ENCODE measurements at regions not wholly inside any gene's neighbourhood (a gene's known extent, or its start where the extent isn't known, plus 50 kb on each side); places are given as distances from the start of the nearest gene placed in this dataset.
"Not testable (repeated sequence)": the region's sequence is repeated elsewhere in the genome, so short reads cannot be mapped to it uniquely, and the experiment has no call there.

DNA sequence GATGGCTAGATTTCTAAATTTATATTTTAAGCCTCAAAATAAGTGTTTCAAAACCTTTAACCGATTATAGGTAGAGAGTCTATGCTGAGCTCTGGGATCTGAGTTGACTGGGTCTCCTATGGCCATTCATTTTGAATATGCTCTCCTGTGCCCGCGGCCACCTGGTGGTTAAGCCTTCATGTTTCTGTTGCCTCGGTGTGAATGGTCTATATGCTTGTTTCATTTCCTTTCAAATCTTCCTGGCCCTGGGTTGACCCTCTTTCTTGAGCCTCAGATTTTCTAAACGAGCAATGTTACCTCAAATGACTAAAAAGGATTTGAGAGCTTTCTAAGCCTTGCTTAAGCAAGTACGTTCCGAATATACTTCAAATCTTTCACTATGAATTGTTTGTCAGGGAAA, 789.4 kb upstream of the KIRREL3 start:
- DNase-seq (ENCODE audit: low read depth), result peak; percentile 30

DNA sequence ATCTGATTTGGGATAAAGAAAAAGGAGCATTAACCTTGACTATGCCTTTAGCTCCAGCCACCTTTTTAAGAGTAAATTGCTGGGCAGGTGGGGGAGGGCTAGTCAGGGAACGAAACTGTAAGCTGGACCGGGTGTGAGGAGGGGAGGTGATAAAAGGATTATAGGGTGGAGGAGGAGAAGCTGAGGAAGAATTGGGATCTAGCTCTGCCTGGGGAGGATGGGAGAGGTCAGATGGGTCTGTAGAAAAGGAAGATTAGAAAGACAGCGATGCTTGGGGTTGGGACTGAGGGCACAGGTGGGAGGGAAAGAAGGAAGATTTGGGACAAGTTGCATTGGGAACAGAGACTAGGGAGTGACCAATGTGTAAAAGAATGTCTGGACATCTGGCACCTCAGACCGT, 772.4 kb upstream of the KIRREL3 start:
- DNase-seq (ENCODE audit: low read depth), result not testable (repeated sequence)

DNA sequence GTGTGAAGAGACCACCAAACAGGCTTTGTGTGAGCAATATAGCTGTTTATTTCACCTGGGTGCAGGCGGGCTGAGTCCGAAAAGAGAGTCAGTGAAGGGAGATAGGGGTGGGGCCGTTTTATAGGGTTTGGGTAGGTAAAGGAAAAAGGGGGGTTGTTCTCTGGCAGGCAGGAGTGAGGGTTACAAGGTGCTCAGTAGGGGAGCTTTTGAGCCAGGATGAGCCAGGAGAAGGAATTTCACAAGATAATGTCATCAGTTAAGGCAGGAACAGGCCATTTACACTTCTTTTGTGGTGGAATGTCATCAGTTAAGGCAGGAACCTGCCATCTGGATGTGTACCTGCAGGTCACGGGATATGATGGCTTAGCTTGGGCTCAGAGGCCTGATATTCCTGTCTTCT, 768.4 kb upstream of the KIRREL3 start:
- DNase-seq (ENCODE audit: low read depth), result not testable (repeated sequence)

DNA sequence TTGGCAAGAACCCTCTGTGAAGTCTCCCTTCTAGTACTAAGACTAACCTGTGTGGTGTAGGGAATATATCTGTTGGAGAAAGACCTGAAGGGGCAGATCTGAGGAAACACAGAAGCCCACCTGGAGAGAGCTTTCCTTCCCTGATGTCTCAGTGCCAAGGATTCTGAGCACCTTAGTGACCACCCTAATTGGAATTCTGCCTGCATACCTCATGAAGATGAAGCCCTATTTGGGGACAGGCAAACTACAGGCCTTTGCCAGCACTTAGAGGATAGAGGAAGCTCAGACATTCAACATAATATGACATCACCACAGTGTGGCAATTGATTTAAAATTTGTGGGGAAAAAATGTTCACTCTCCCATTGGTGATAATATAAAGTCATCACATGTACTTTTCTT, 766.2 kb upstream of the KIRREL3 start:
- DNase-seq (ENCODE audit: low read depth), result no peak

DNA sequence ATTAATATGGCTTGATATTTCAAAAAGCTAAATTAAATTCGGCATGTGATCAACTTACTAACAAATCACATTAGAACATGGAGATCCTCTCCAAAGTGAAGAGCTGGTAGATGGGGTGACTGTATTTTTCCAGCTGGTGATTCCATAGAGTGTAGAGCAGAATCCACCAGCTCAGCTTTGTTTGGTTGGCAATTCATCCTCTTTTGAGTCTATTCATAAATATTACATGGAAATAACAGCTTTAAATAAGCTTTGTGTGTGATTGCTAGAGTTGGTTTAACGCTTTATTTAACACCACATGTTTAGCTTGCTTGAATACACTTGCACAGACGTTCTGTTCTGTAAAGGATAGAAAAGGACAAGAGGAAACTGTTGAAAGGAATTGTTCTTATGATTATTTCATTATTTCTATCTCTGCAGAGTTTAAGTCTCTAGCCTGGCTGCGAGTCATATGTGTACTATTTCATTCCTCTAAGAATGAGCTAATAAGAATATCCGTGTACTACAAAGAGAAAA, 738.3 kb upstream of the KIRREL3 start:
- DNase-seq (ENCODE audit: low read depth), result no peak

DNA sequence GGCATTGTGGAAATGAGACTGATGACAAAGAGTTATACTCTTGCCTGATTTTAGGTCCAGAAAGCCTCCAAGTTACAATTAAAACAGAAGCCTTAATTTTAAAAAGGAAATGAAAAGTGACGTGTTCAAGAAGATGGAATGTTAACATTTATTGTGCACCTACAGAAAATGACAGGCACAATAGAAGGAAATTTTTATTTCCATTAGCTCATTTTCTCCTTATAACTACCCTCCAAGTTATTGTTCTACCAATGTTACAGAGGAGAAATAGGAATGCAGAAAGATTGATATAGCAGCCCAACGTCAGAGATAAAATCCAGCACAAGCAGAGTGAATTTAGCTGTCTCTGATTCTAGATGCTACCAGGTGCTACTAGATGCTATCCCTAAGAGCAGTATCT, 736.9 kb upstream of the KIRREL3 start:
- DNase-seq (ENCODE audit: low read depth), result no peak

DNA sequence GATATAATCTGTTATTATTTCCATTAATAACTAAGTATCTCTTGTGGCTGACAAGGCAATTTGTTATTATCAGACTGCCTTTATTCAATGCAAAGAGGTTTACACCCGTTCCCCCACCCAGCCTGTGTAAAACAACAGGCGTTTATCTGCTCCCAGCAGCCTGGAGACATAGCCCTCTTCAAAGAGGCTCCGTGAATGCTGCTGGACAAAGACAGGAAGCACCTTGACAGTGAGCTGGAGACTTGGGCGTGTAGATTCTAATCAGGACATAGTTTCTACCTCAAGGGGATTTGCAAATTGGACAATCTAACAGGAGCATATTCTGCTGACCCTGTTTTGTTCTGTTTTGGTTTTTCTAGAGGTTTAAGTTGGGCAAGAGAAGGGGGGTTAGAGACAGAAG, 733.0 kb upstream of the KIRREL3 start:
- DNase-seq (ENCODE audit: low read depth), result no peak

DNA sequence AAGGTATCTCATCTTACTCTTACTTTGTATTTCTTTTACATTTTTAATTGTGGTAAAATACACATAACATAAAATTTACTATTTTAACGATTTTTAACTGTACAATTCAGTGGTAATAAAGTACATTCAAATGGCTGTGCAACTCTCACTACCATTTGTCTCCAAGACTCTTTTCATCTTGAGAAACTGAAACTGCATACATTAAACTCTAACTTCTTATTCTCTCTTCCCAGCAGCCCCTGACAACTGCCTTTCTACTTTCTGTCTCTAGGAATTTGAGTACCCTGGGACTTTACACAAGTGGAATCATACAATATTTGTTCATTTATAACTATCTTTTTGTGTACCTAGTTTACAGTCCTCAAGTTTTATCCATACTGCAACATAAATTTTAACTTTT, 725.8 kb upstream of the KIRREL3 start:
- DNase-seq (ENCODE audit: low read depth), result no peak

DNA sequence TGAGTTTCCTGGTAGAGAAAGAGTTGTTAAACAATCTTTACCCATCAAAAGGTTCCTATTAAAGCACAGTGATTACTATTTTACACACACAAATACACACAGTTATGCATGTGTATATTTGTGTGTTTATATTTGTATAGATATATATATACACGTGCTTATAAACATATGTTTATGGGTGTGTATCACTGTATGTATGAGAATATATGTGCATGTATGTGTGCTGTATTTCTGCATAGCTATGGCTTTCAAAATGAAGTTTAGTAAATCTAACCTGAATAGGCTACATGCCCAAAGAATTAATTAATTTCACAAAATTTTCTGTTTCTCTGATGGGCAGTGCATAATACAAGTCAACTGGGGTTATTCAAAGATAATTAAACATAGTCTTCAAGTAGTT, 723.1 kb upstream of the KIRREL3 start:
- no peak for DNase-seq (ENCODE audit: low read depth)

DNA sequence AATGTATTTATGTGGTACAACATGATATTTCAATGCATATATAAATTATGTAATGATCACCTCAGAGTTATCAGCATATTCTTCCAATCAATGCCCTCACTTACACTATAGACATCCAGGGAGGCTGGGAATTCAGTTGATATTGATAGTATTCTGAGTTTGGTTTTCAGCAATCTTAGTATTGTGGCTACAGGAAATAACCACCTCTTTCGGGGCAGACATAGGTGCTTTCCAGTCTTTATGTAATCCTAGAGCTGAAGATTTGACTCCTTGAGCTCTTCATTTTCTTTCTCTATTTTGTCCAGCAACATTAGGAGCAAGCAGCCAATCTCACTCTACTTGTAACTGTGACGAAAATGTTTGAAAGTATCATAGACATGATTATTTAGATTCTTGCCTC, 712.7 kb upstream of the KIRREL3 start:
- DNase-seq (ENCODE audit: low read depth), result no peak

DNA sequence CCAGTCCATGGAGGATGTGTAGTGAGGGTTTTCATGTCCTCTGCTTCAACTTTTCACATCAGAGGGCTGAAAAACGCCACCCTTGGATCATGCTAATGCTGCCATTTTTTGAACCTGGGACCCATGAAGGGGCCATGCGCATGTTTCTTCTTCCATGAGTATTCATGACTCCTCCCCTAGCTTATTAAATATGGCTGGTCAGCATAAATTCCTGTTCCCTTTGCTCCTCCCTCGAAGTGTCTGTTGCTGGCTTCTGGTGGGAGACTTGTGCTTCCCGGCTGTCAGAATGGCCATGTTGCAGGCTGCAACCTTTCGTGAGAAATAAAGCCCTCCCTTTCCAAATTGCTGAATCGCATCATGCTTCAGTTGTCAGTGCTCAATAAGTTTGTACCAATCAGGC, 711.2 kb upstream of the KIRREL3 start:
- DNase-seq (ENCODE audit: low read depth), result no peak

DNA sequence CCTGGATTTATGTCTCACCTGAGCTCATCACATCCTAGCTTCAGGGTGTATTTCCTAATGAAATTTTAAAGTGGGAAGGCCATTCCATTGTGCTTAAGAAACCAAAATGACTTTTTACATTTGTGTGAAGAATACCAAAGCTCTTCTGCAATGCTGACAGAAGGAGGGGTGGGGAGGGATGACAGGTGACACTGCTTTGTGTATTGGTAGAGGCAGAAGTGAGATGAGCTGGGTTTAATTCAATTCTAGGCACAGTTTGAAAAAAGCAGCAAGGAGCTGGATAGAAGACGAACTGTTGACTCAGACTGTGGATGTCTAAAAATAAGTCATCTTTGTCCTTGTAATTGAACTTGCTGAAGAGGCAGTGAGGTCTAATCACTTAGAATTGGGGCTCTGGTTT, 710.3 kb upstream of the KIRREL3 start:
- no peak for DNase-seq (ENCODE audit: low read depth)

DNA sequence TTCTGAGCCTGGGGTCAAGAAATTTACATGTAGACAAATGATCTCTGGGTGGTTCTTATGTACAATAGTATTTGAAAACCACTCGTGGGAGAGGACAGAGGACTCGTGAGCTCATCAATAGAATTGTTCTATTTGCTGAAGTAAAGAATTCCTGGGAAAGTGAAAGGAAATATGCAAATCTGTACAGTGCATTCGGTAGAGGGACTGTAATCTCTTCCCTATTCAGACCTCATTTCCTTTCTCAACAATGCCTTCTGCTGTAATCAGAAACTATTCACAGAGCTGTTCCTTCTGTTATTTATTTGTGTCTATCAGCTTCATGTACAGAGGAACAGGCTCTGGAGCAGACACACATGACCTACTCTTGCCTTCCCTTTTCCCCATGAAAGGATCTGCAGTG, 709.4 kb upstream of the KIRREL3 start:
- DNase-seq (ENCODE audit: low read depth), result peak; percentile 3

DNA sequence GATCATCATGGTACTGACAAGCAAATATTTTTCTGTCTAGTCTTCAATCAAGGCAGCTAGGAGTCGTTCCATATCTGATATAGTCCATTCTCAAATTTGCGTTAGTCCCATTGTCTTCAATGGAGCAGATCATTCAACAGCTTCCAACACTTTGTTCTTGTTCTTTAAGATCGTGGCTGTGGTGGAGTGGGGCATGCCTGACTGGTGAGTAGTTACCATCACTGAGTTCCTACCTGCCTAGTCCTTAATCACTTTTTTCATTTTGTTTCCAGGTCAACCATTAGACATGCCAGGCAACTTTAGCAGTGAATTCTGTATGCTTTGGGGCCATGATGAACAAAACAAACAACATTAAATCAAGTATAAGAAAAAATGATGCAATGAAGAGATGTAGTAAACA, 693.1 kb upstream of the KIRREL3 start:
- DNase-seq (ENCODE audit: low read depth), result no peak

DNA sequence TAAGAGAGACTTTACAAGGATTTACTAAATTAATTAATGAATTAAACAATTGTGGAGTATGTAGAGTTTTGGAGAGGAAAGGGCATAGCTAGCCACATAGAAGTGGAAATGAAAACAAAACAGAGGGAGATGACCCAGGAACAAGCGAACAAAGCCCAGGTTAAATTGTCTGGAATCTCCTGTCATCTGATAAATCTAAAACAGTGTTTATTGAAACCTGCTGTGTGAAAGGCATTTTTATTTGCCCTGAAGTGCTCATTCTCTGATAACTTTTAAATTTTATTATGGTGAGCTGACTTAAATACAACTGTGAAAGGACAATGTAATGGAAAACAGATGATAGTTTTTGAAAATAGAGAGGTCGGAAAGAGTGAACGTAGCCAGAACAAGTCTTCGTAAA, 682.8 kb upstream of the KIRREL3 start:
- DNase-seq (ENCODE audit: low read depth), result no peak

DNA sequence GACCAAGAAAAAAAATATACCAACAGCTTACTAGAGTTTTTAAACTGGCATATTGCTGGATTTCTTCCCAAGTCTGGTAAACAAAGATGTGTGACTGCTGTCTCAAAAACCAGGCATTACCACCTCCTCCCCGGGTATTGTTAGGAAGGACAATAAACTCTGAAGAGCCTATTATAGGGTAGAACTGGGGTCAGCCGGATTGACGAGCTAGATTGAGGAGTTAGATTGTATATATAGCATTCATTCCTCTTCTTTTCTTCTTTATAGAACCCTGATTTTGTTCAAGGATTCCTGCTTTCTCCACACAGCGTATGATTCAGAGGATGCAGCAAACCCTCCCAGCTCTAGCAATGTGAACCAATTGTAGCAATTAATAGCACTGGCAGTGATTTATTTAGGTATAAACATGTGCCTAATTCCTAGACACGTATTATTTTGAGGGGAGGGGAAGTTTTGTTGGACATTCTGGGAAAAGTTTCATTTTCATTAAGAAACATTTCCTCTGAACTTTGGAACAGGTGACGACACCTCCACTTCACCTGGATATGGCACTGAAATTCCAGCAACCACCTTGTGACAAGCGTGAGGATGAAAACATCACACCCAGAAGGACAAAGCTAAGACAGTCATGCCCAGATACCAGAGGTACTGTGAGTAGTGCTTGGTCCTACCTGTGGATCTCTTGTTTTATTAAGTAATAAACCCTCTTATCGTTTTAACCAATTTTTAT, 679.4 kb upstream of the KIRREL3 start:
- DNase-seq (ENCODE audit: low read depth), result no peak

DNA sequence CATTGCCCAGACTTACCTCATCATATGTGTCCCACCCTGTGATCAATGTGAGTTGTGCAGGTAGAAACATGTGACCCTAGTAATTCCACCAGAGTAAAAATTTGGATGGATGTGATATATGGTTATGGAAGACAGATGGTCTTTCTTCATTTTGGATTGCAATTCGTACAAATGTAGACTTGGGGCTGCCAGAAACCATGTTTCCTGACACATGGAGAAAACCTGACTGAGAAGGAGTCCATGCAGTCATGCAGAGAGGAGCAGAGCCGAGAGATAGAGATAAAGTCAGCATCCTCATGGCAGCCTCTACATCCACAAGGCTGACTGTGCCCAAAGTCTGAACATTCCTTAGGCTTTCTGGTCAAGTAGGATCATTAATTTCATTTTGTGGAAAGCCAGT, 678.1 kb upstream of the KIRREL3 start:
- DNase-seq (ENCODE audit: low read depth), result no peak

DNA sequence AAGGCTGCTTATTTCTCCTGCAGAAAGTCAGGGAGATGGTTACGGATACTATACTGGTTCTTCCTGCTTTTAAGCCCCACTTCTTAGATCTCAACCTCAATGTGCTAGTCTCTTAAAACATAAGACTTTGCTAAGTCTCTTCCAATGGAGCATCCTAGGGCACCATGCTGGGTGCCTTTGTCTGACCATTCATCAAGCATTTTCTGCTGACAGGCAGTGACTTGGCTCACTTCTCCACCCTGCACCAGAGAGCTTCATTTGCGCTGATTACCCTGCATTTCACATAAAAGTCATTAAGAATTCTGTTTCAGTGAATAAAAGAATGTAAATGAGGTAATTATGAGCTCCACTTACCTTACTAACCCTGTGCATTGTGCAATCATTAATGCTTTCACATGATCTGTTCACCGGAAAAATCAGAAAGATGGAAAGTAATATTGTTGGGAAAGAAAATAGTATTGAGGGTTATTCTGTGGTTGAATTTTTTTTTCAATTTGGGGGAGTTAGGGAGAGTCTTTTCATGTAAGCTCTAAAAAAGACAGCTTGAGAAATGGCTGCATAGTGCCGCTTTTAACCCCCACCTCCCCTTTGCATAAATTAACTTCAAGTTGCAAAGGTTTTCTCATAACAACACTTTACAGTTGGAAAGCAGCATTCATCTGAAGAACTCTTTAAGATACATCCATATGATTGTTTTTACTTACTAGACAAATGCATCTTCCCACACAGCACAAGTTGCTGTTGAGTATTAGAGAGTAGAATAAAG, 677.3 kb upstream of the KIRREL3 start:
- DNase-seq (ENCODE audit: low read depth), result no peak

DNA sequence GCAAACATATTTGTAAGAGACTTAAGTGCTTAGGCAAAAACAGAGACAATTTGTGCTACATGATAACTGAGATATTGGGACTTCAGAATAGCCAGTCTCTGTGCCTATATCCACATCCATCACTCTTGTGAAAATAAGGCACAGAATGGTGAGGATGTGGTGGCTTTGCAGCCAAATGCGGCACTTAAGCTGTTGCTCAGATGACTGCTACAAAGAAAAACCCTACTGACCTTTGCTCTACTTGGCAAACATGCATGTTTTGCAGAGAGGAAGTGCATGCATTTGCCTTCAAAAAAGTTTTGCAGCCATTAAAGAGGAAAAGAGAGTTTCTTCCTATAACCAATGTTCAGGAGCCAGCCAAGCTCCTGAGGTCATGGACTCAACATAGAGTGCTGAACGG, 675.0 kb upstream of the KIRREL3 start:
- DNase-seq (ENCODE audit: low read depth), result peak; percentile 18

DNA sequence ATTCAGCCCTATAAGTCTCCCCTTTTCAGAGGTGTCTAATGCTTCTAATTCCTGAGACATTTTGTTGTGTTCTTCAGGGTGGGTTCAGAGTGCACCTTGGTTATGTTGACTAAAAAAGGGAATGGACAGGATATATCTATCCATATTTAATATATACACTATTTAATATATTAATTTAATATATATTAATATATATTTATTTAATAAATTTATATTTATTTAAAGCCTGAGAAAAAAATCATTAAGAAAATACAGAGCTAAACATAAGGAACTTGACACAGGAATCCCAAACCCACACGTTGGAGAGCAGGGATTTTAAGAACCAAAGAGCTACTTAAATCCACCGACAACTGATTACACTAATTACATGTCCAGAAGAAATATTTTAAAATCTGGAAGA, 674.2 kb upstream of the KIRREL3 start:
- DNase-seq (ENCODE audit: low read depth), result no peak

DNA sequence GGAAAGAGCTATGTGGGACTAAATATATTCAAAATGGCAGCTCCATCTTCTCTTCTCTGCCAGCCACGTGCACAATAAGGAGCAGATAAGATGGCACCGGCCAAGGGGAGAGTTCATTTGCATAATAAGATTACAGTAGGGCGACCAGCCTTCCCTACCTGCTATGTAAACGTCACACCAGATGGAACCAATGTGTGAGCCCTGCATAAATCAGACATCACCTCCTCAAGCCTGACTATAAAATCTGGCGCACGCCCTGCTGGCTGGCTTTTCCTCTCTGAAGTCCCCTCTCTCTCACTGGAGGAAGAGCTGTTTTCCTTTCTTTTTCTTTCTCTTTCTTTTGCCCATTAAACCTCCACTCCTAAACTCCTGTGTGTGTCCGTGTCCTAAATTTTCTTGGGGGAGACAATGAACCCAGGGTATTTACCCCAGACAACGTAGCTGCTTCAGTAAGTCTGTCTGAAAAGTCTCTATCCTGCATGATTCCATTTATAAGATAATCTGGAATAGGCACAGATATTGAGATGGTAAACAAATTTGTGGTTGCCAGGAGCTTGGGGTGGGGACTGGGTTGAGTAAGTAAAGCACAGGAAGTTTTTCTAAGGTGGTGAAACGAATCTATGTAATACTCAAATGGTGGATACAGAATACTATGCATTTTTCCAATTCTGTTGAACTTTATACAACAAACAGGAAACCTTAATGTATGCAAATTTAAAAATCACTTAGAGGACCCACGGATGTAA, 670.0 kb upstream of the KIRREL3 start:
- DNase-seq (ENCODE audit: low read depth), result no peak

DNA sequence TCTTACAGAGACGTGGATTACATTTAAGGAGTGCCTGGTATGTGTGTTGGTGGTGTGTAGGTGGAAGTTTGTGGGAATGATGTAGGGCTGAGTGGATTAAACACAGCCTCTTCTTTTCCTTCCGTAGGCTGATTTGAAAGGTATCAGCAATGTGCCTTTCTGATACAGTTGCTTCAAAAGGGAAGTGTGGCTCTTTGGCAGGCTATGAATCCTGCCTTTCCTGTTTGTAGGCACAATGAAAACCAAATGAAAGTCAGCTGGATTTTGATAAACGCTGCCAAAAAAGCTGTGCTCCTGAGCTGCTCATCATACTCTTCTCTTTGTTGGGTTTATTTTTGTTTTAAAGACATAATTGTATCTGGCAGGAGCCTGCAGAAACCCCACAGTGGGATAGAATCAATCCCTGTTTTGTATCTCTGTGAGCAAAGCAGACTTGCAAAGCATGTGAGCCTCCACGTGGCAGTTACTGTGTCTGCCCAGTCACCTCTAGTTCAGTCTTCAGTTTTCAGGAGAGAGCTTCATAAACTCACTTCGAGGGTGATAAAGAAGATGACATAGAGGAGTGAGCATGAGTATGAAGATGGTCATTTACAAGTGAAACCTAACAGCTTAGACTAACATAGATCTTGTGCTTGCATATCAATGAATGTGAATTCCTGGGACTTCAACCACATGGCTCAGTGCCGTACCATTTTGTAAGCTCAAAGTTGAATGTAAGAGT, 655.7 kb upstream of the KIRREL3 start:
- no peak for DNase-seq (ENCODE audit: low read depth)
